Forelimb muscle (tissue), 1 donor: ENCODE measurements at regions not wholly inside any gene's neighbourhood (a gene's known extent, or its start where the extent isn't known, plus 50 kb on each side); places are given as distances from the start of the nearest gene placed in this dataset.
"Not testable (repeated sequence)": the region's sequence is repeated elsewhere in the genome, so short reads cannot be mapped to it uniquely, and the experiment has no call there.

Experiments used
- DNase-seq: peaks from one replicate; pipeline ENCODE4 v3.0.0-alpha.2; 2013; ENCODE audit warnings: low read depth

- DNase-seq = no peak
These were observed 333.7 kb upstream of the LUZP2 start for GRCh38 chr11:24163146-24163545.

GRCh38 chr11:24163841-24164240, 333.0 kb upstream of the LUZP2 start:
- no peak for DNase-seq

GRCh38 chr11:24171869-24172268, 325.0 kb upstream of the LUZP2 start:
- DNase-seq = no peak

GRCh38 chr11:24181395-24182047, 315.3 kb upstream of the LUZP2 start:
- DNase-seq = no peak

- DNase-seq = not testable (repeated sequence)
These were observed 311.3 kb upstream of the LUZP2 start for GRCh38 chr11:24185535-24185934.

GRCh38 chr11:24196733-24197132, 300.1 kb upstream of the LUZP2 start:
- DNase-seq = no peak

GRCh38 chr11:24198481-24198880, 298.4 kb upstream of the LUZP2 start:
- no peak for DNase-seq

- DNase-seq = no peak
These were observed 297.4 kb upstream of the LUZP2 start for GRCh38 chr11:24199461-24199860.

- no peak for DNase-seq
These were observed 290.8 kb upstream of the LUZP2 start for GRCh38 chr11:24206030-24206429.

GRCh38 chr11:24206511-24206910, 290.3 kb upstream of the LUZP2 start:
- DNase-seq = no peak

GRCh38 chr11:24216488-24216887, 280.4 kb upstream of the LUZP2 start:
- DNase-seq = no peak

- not testable (repeated sequence) for DNase-seq
These were observed 279.5 kb upstream of the LUZP2 start for GRCh38 chr11:24217319-24217718.

GRCh38 chr11:24225501-24225900, 271.4 kb upstream of the LUZP2 start:
- no peak for DNase-seq

GRCh38 chr11:24226606-24227005, 270.2 kb upstream of the LUZP2 start:
- DNase-seq = no peak

GRCh38 chr11:24233041-24233440, 263.8 kb upstream of the LUZP2 start:
- DNase-seq = no peak

GRCh38 chr11:24234822-24235508, 261.9 kb upstream of the LUZP2 start:
- no peak for DNase-seq

GRCh38 chr11:24238771-24239645, 257.8 kb upstream of the LUZP2 start:
- DNase-seq = no peak

GRCh38 chr11:24239930-24240329, 256.9 kb upstream of the LUZP2 start:
- no peak for DNase-seq

GRCh38 chr11:24240496-24241175, 256.2 kb upstream of the LUZP2 start:
- DNase-seq = no peak

- DNase-seq = no peak
These were observed 250.1 kb upstream of the LUZP2 start for GRCh38 chr11:24246715-24247114.

GRCh38 chr11:24247846-24248245, 249.0 kb upstream of the LUZP2 start:
- no peak for DNase-seq

GRCh38 chr11:24249921-24250320, 246.9 kb upstream of the LUZP2 start:
- no peak for DNase-seq
